ENCODE measurements at regions not wholly inside any gene's neighbourhood (a gene's known extent, or its start where the extent isn't known, plus 50 kb on each side); places are given as distances from the start of the nearest gene placed in this dataset.

- intact Hi-C loops (cut with DNase I) = no loop called here
- no peak overlapping the region for H3K27ac ChIP-seq
- no peaks in the 10 kb centered on the region for H3K9me3 ChIP-seq
- no peaks in the 10 kb centered on the region for H3K4me1 ChIP-seq
- WGBS, 2 donors = 31 to 37% methylated on average over 2 of the region's 2 CpGs
- DNase-seq = no peak
- TF ChIP-seq EP300 (IDR thresholded peaks at IDR 0.05) (no peak), POLR2A (IDR thresholded peaks at IDR 0.05) (no peak), POLR2AphosphoS5 (IDR thresholded peaks at IDR 0.05) (no peak)
- H3K36me3 ChIP-seq = no peaks in the 10 kb centered on the region
- H3K4me3 ChIP-seq = no peak overlapping the region
- H3K27me3 ChIP-seq = no peaks in the 10 kb centered on the region
Observed at GRCh38 chr1:177754603-177755002, 215.3 kb downstream of the SEC16B start.

- no peak overlapping the region for H3K4me3 ChIP-seq
- no peaks in the 10 kb centered on the region for H3K4me1 ChIP-seq
- H3K9me3 ChIP-seq = no peaks in the 10 kb centered on the region
- H3K27me3 ChIP-seq = no peaks in the 10 kb centered on the region
- WGBS, 2 donors = 80 to 83% methylated on average over 5 of the region's 5 CpGs
- intact Hi-C loops (cut with DNase I) = no loop called here
- no peaks in the 10 kb centered on the region for H3K36me3 ChIP-seq
- TF ChIP-seq POLR2A (IDR thresholded peaks at IDR 0.05) (no peak), EP300 (IDR thresholded peaks at IDR 0.05) (no peak), POLR2AphosphoS5 (IDR thresholded peaks at IDR 0.05) (no peak), CTCF (IDR thresholded peaks at IDR 0.05) (no peak)
- no peak overlapping the region for H3K27ac ChIP-seq
- DNase-seq = no peak
Observed at GRCh38 chr1:177753655-177754054, 216.2 kb downstream of the SEC16B start.

GRCh38 chr1:177748080-177748801 lies 221.6 kb downstream of the SEC16B start:
- Histone ChIP-seq H3K4me1 (no peaks in the 10 kb centered on the region), H3K9me3 (no peaks in the 10 kb centered on the region), H3K4me3 (no peak overlapping the region), H3K36me3 (no peaks in the 10 kb centered on the region), H3K27me3 (no peaks in the 10 kb centered on the region), H3K27ac (no peak overlapping the region)
- WGBS, 2 donors = 78 to 86% methylated on average over 4 of the region's 4 CpGs
- intact Hi-C loops (cut with DNase I) = no loop called here
- DNase-seq = no peak
- no peak for TF ChIP-seq POLR2AphosphoS5 (IDR thresholded peaks at IDR 0.05)
- TF ChIP-seq CTCF (IDR thresholded peaks at IDR 0.05) = no peak
- TF ChIP-seq POLR2A (IDR thresholded peaks at IDR 0.05) = no peak
- no peak for TF ChIP-seq EP300 (IDR thresholded peaks at IDR 0.05)

GRCh38 chr1:177746155-177746554 lies 223.7 kb downstream of the SEC16B start:
- H3K4me1 ChIP-seq = no peaks in the 10 kb centered on the region
- intact Hi-C loops (cut with DNase I) = no loop called here
- TF ChIP-seq CTCF (IDR thresholded peaks at IDR 0.05) (no peak), POLR2AphosphoS5 (IDR thresholded peaks at IDR 0.05) (no peak), EP300 (IDR thresholded peaks at IDR 0.05) (no peak), POLR2A (IDR thresholded peaks at IDR 0.05) (no peak)
- H3K27ac ChIP-seq = no peak overlapping the region
- no peaks in the 10 kb centered on the region for H3K9me3 ChIP-seq
- no peak for DNase-seq
- no peaks in the 10 kb centered on the region for H3K36me3 ChIP-seq
- WGBS, 2 donors = 75 to 77% methylated on average over 3 of the region's 3 CpGs
- H3K27me3 ChIP-seq = no peaks in the 10 kb centered on the region
- H3K4me3 ChIP-seq = no peak overlapping the region

- Histone ChIP-seq H3K36me3 (no peaks in the 10 kb centered on the region), H3K27me3 (no peaks in the 10 kb centered on the region), H3K27ac (no peak overlapping the region), H3K4me3 (no peak overlapping the region), H3K9me3 (no peaks in the 10 kb centered on the region), H3K4me1 (no peaks in the 10 kb centered on the region)
- no peak for DNase-seq
- no peak for TF ChIP-seq POLR2A (IDR thresholded peaks at IDR 0.05)
- TF ChIP-seq POLR2AphosphoS5 (IDR thresholded peaks at IDR 0.05) = no peak
- no peak for TF ChIP-seq EP300 (IDR thresholded peaks at IDR 0.05)
- TF ChIP-seq CTCF (IDR thresholded peaks at IDR 0.05) = no peak
- WGBS, 2 donors = 91 to 93% methylated on average over 1 of the region's 1 CpG
- intact Hi-C loops (cut with DNase I) = no loop called here
Observed at GRCh38 chr1:177744906-177745305, 225.0 kb downstream of the SEC16B start.
